Hematopoietic multipotent progenitor cell treated with erythropoietin and hydrocortisone succinate and interleukin-3 and kit ligand, for 15 days (in vitro differentiated cells): ENCODE measurements at regions not wholly inside any gene's neighbourhood (a gene's known extent, or its start where the extent isn't known, plus 50 kb on each side); places are given as distances from the start of the nearest gene placed in this dataset.
"Not testable (repeated sequence)": the region's sequence is repeated elsewhere in the genome, so short reads cannot be mapped to it uniquely, and the experiment has no call there.

Source experiments
- DNase-seq: peaks from one replicate; pipeline ENCODE4 v3.0.0-alpha.2; 2015; ENCODE audit warnings: low spot score

- DNase-seq: not testable (repeated sequence)
These were observed 52.7 kb upstream of the NOTCH2NLA start for GRCh38 chr1:146281522-146281921.

- not testable (repeated sequence) for DNase-seq
These were observed 49.9 kb upstream of the NOTCH2NLA start for GRCh38 chr1:146278758-146279157.
